Activated CD8-positive, alpha-beta memory T cell treated with anti-CD3 and anti-CD28 coated beads, Interleukin-2, amount 10 ng/mL, durations not matched to agents 7 days and 5 days (primary cell): ENCODE measurements at regions not wholly inside any gene's neighbourhood (a gene's known extent, or its start where the extent isn't known, plus 50 kb on each side); places are given as distances from the start of the nearest gene placed in this dataset.
"Not testable (repeated sequence)": the region's sequence is repeated elsewhere in the genome, so short reads cannot be mapped to it uniquely, and the experiment has no call there.

ENCODE experiments used
- ATAC-seq: fragments of 150-1000 bp; cut with Tn5 transposase; one replicate; pipeline ENCODE4 v1.10.0; 2021; ENCODE audit warnings: moderate library complexity
- CTCF ChIA-PET: fragments of 350-600 bp; sonication (Branson Sonifier 250); formaldehyde crosslinking; loops from one replicate; lab custom pipeline; 2021; ENCODE audit warnings: antibody characterized with exemption; lab: Charles Lee
- DNase-seq: peaks from one replicate; pipeline ENCODE4 v3.0.0-alpha.2; 2020
- H3K27ac Mint-ChIP-seq: one replicate; pipeline ENCODE4 v1.8.0; 2021; ENCODE audit warnings: mild to moderate bottlenecking, mixed read lengths
- H3K27me3 Mint-ChIP-seq: one replicate; pipeline ENCODE4 v1.8.0; 2021; ENCODE audit warnings: mixed read lengths
- H3K36me3 Mint-ChIP-seq: one replicate; pipeline ENCODE4 v1.8.0; 2021; ENCODE audit warnings: mild to moderate bottlenecking, mixed read lengths
- H3K4me1 Mint-ChIP-seq: one replicate; pipeline ENCODE4 v1.8.0; 2021; ENCODE audit warnings: mixed read lengths
- H3K4me3 Mint-ChIP-seq: one replicate; pipeline ENCODE4 v1.8.0; 2021; ENCODE audit warnings: mild to moderate bottlenecking, moderate library complexity, mixed read lengths
- H3K9me3 Mint-ChIP-seq: one replicate; pipeline ENCODE4 v1.8.0; 2022; ENCODE audit warnings: low read depth, mixed read lengths

DNA sequence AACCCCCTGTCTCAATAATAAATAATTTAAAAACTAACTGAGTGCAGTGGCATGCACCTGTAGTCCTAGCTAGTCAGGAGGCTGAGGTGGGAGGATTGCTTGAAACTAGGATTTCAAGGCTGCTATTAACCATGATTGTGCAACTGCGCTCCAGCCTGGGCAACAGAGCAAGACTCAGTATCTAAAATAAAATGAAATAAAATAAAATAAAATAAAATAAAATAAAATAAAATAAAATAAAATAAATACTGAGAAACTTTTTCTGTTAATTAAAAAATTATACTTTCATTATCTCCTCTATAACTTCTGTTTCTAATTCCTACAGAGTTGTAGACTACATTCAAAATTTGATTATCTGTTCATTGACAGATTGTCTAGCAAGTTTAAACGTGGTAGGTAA, 999.4 kb downstream of the ANKRD7 start:
- Mint-ChIP-seq H3K4me1 (no peaks in the 10 kb centered on the region), H3K9me3 (no peaks in the 10 kb centered on the region), H3K27me3 (no peaks in the 10 kb centered on the region), H3K4me3 (no peak overlapping the region), H3K36me3 (no peaks in the 10 kb centered on the region), H3K27ac (no peak overlapping the region)
- ATAC-seq (no peak), DNase-seq (no peak)
- CTCF ChIA-PET = no interaction called here

DNA sequence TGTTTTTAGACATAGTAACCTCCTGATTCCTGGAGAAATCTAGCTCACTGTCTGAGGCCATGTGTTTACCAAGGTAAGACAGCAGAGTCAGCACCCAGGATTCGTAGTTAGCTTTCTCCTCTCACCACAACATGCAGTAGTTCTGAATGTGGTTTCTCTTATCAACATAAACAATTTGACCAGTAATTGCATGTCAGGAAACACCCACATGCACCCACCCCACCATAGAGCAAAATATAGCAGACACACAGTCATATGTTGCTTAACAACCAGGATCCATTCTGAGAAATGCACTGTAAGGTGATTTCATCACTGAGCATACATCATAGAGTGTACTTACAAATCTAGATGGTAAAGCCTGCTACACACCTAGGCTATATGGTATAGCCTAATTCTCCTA, 1004.0 kb downstream of the ANKRD7 start:
- no peaks in the 10 kb centered on the region for H3K36me3 Mint-ChIP-seq
- ATAC-seq = no peak
- H3K4me1 Mint-ChIP-seq = no peaks in the 10 kb centered on the region
- H3K27me3 Mint-ChIP-seq = no peaks in the 10 kb centered on the region
- CTCF ChIA-PET = no interaction called here
- peaks cover 2% of the 10 kb centered on the region for H3K9me3 Mint-ChIP-seq
- H3K27ac Mint-ChIP-seq = no peak overlapping the region
- no peak overlapping the region for H3K4me3 Mint-ChIP-seq
- DNase-seq = no peak

DNA sequence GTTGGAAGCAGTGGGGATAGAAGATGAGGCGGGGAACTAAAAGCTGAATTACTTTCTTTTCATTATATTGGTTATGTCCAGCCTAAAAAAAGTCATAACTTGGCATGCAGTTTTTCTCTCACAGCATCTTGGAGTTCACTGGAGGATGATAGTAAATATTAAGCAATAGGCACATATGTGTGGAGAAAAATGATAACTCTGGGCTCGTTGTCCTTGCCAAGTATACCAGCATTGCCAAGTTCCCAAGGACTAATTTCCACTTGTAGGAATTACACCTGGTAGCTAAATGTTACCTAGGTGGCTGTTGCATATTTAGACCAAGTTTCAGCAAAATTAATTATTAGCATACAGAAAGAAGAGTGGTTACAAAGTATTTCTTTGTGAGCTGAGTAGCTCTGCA, 1007.6 kb downstream of the ANKRD7 start:
- ATAC-seq = no peak
- H3K27me3 Mint-ChIP-seq = no peaks in the 10 kb centered on the region
- no peak for DNase-seq
- H3K4me1 Mint-ChIP-seq = no peaks in the 10 kb centered on the region
- no peak overlapping the region for H3K4me3 Mint-ChIP-seq
- H3K36me3 Mint-ChIP-seq = no peaks in the 10 kb centered on the region
- no peak overlapping the region for H3K27ac Mint-ChIP-seq
- H3K9me3 Mint-ChIP-seq = peaks cover 4% of the 10 kb centered on the region
- CTCF ChIA-PET = no interaction called here

DNA sequence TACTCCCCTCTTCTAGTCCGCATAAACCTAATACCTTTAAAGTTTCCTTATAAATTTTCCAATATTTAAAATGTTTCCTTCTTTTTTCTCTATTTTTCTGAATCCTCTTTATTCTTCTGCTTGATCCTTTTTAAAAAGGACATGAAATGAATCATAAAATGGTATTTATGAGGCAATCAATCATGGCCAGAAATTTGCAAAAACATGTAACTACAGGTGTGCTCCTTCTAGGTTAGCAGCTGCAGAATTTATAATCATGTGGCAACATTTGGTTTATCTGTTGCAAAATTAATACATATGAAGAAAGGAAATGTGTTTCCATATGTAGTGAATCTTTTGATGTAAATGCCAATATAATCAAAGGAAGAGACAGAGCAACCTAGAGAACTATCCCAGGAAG, 1008.5 kb downstream of the ANKRD7 start:
- no peaks in the 10 kb centered on the region for H3K4me1 Mint-ChIP-seq
- no peak for ATAC-seq
- H3K4me3 Mint-ChIP-seq = no peak overlapping the region
- no peaks in the 10 kb centered on the region for H3K27me3 Mint-ChIP-seq
- no peak for DNase-seq
- no peak overlapping the region for H3K27ac Mint-ChIP-seq
- CTCF ChIA-PET = no interaction called here
- H3K36me3 Mint-ChIP-seq = no peaks in the 10 kb centered on the region
- H3K9me3 Mint-ChIP-seq = peaks cover 4% of the 10 kb centered on the region

DNA sequence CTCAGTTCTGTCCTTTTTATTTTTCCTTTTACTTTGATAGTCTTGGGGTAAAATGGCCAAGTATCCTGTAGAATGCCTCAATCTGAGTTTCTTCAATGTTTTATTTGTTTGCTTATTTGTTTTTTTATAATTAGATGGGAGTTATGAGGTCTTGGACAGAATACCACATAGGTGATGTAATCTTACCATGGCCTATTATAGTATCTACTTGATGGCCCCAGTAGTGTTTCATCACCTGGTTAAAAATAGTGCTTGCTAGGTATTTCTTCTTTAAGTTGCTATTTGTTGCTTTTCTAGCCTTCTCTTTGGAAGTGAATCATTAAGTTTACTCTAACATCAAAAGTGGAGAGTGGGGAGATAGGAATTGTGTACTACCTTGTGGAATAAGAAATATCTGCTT, 1020.0 kb upstream of the KCND2 start:
- CTCF ChIA-PET = no interaction called here
- ATAC-seq (no peak), DNase-seq (no peak)
- no peaks in the 10 kb centered on the region for H3K9me3 Mint-ChIP-seq
- H3K4me3 Mint-ChIP-seq = no peak overlapping the region
- no peaks in the 10 kb centered on the region for H3K36me3 Mint-ChIP-seq
- H3K27me3 Mint-ChIP-seq = no peaks in the 10 kb centered on the region
- no peak overlapping the region for H3K27ac Mint-ChIP-seq
- no peaks in the 10 kb centered on the region for H3K4me1 Mint-ChIP-seq

DNA sequence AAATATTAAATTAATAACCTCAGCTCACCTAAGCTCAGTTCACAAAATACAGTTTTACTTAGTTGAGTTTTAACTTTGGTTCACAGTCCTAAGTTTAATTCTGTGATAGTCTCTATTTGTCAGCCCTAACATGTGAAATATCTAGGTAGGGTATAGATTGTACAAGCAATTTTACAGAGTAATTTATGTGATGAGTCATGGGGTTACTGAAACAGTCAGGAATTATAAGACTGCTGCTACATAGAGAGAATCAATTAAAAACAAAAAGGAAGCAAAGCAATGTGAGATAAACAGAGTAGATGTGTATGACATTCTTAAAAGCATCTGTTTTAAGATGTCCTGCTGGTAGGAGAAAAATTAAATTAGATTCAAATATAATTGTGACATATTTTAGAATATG, 1018.2 kb upstream of the KCND2 start:
- no peak overlapping the region for H3K4me3 Mint-ChIP-seq
- ATAC-seq = no peak
- no peaks in the 10 kb centered on the region for H3K27me3 Mint-ChIP-seq
- no peaks in the 10 kb centered on the region for H3K9me3 Mint-ChIP-seq
- no peak for DNase-seq
- H3K27ac Mint-ChIP-seq = no peak overlapping the region
- no peaks in the 10 kb centered on the region for H3K36me3 Mint-ChIP-seq
- no peaks in the 10 kb centered on the region for H3K4me1 Mint-ChIP-seq
- CTCF ChIA-PET = no interaction called here

DNA sequence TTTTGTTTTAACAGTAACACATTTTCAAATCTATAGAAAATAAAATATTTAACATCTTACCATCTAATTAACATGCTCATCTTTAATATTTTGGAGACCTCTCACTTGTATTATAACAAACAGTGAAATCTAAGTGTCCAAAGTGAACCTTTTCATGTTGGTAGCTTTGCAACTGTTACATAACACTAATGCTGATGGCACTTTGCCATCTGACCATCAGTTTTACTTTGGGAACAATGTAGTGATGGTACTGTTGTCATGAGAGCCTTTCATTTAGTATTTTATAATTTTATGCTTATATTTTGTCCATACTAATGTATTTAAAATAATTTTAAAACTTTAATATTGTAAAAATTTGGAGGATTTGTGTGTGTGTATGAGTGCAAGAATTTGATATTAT, 1017.0 kb upstream of the KCND2 start:
- DNase-seq (no peak), ATAC-seq (no peak)
- Mint-ChIP-seq H3K36me3 (no peaks in the 10 kb centered on the region), H3K4me1 (no peaks in the 10 kb centered on the region), H3K4me3 (no peak overlapping the region), H3K27ac (no peak overlapping the region), H3K27me3 (no peaks in the 10 kb centered on the region), H3K9me3 (no peaks in the 10 kb centered on the region)
- CTCF ChIA-PET = no interaction called here

DNA sequence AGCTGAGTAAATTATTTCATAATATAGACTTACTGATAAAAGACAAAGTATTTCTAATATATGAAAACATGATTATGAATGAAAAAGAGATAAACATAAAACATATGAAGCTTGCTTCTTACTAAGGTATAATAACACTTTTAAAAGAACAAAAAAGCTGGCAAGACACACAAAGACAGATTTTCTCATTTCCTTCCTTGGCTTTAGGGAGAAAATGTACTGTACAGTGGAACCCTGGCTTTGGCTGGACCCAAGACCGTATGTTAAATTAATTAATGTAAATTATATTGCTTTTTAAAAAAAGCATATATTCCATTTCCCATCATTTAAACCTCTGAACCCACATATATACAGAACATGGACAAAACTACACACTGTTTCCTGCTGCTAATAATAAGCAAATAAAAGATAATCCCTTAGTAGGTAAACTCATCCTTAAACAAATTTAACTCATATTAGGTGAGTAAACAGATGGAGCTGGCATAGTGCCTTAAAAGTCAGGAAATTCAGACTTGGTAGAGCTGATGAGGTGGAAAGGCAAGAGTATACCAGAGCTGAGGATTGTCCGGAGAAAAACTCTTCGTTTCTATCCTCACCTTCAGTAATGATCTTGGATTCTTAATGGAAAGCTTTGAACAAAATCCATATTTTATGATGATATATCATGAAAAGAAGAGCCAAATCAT, 1016.4 kb upstream of the KCND2 start:
- ATAC-seq = no peak
- H3K4me3 Mint-ChIP-seq = no peak overlapping the region
- DNase-seq = no peak
- no peaks in the 10 kb centered on the region for H3K36me3 Mint-ChIP-seq
- no peak overlapping the region for H3K27ac Mint-ChIP-seq
- CTCF ChIA-PET = no interaction called here
- H3K4me1 Mint-ChIP-seq = no peaks in the 10 kb centered on the region
- no peaks in the 10 kb centered on the region for H3K9me3 Mint-ChIP-seq
- no peaks in the 10 kb centered on the region for H3K27me3 Mint-ChIP-seq

DNA sequence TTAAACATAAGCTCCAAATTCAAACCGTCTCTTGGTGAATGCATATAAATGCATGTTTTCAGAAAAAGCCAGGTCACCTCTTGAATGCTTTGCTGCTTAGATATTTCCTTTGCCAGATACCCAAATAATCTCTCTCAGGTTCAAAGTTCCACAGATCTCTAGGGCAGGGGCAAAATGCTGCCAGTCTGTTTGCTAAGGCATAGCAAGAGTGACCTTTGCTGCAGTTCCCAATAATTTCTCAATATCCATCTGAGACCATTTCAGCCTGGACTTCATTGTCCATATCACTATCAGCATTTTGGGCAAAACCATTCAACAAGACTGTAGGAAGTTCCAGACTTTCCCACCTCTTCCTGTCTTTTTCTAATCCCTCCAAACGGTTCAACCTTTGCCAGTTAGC, 1006.2 kb upstream of the KCND2 start:
- H3K27ac Mint-ChIP-seq, H3K36me3 Mint-ChIP-seq, ATAC-seq, H3K4me3 Mint-ChIP-seq, CTCF ChIA-PET, H3K9me3 Mint-ChIP-seq, H3K27me3 Mint-ChIP-seq, DNase-seq, H3K4me1 Mint-ChIP-seq: not testable (repeated sequence)

DNA sequence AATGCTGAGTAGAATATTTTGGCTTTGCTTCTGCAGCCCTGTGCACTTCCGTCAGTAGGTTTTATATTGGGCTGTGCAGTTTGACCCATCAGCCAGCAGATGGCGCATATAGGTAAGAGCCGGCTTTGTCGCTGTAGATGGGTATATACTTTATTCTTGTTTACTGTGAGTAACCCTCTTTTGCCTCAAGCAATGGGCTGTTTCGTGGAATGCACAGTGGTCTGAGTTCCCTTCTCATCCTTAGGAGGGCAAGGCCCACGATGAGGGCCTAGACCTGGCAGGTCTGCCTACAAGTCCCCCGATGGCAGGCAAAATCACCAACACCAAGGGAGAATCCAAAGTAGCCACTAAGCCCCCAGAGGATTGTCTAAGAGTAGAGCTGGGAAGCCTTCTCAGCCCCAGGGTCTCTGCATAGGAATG, 1002.9 kb upstream of the KCND2 start:
- DNase-seq = peak; percentile 54
- ATAC-seq = peak; percentile 60

DNA sequence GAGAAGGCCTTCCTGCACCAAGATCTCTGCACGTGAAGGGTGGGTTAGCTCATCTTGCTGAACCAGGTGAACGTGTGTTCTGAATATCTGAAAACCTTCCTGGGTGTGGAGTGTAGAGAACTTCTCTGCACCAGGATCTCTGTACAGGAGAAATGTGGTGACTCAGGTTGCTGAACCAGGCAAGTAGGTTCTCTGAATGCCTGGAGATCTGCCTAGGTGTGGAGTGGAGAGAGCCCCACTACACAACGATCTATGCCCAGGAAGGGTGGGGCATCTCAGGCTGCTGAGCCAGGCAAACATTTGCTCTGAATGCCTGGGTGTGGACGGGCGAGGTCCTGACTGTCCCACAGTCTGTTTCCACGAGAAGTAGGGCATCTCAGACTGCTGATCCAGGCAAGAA, 1002.3 kb upstream of the KCND2 start:
- Mint-ChIP-seq H3K27me3 (no peaks in the 10 kb centered on the region), H3K36me3 (no peaks in the 10 kb centered on the region), H3K9me3 (no peaks in the 10 kb centered on the region), H3K4me1 (no peaks in the 10 kb centered on the region), H3K27ac (no peak overlapping the region), H3K4me3 (no peak overlapping the region)
- CTCF ChIA-PET = no interaction called here
- ATAC-seq = no peak
- no peak for DNase-seq

More for the DNA sequence above, 1002.9 kb upstream of the KCND2 start:
- Mint-ChIP-seq H3K4me1 (no peaks in the 10 kb centered on the region), H3K27me3 (no peaks in the 10 kb centered on the region), H3K4me3 (no peak overlapping the region), H3K9me3 (no peaks in the 10 kb centered on the region), H3K27ac (no peak overlapping the region), H3K36me3 (no peaks in the 10 kb centered on the region)
- CTCF ChIA-PET = no interaction called here

DNA sequence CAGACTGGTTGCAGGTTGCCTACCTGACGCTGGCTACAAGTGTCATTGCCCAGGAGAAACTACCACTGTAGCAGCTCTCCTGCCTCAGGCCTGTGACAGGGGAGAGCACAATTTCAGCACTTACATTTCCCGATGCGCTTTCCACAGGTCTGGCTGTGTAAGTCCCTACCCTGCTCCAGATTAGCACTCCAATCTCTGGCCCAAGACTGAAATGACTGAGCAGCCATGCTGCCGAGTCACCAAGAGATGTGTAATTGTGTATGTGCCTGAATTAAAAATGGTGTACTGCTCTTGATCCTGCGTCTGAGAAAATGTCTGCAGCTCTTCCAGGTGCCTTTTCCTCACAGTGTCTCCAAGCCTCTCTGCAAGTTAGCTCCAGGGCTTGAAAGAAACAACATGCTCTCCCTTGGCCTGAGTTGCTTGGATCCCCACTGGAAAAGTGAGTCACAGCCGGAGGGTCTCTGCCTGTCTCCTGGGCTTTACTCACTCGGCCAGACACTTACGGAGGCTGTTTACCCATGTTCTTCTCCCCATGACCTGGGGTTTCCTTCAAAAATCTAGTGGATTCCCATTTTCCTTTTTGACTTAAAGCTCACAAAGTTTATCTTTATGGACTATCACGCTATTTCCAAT, 1001.7 kb upstream of the KCND2 start:
- Mint-ChIP-seq H3K27ac (no peak overlapping the region), H3K4me3 (no peak overlapping the region), H3K4me1 (no peaks in the 10 kb centered on the region), H3K9me3 (no peaks in the 10 kb centered on the region), H3K27me3 (no peaks in the 10 kb centered on the region), H3K36me3 (no peaks in the 10 kb centered on the region)
- ATAC-seq (no peak), DNase-seq (no peak)
- CTCF ChIA-PET = no interaction called here

DNA sequence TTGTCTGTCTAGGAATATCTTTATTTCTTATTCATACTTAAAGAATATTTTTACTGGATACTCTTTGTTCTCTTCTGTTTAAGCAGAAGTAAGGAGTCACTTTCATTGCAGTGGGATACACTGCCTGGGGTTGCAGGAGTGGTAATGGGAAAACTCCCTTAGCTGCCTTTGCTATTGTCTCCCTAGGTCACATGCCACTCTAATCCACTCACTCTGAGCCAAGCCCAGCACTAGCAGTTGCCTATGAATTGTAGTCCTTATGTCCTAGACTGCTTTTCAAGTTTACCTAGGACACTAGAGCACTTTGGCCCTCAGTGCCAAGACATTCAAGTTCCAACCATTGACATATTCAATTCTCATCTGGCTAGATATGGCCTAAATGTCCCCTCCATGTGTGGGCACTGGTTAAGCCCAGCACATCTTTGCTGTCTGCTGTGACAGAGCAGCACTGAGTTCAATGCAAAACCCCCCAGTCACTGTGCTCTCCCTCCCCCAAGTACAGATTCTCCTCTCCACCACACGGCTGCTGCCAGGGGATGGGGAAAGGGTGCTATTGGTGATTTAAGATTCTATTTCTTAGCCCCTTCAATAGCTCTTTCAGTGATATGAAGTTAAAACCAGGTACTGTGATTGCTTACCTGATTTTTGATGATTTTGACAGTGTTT, 991.7 kb upstream of the KCND2 start:
- Mint-ChIP-seq H3K27me3 (no peaks in the 10 kb centered on the region), H3K36me3 (no peaks in the 10 kb centered on the region), H3K9me3 (peaks cover 2% of the 10 kb centered on the region), H3K27ac (no peak overlapping the region), H3K4me1 (no peaks in the 10 kb centered on the region), H3K4me3 (no peak overlapping the region)
- CTCF ChIA-PET = no interaction called here
- no peak for DNase-seq
- no peak for ATAC-seq

DNA sequence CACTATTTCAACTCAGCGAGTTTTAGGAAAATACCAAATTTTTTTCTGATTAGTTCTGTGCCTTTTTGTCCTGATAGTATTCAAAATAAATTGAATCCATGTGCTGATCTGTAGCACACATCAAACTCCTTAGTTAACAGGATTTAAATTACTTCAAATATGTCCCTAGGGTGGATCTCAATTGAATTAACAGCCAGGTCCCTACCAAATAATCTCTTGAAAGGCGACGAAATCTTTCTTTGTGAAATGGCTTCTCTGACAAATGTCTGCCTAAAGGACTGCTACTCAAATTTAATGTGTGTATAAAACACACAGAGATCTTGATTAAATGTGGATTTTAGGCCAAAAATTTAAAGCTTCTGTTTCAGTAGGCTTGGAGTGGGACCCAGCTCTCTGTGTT, 989.6 kb upstream of the KCND2 start:
- no peak overlapping the region for H3K4me3 Mint-ChIP-seq
- no peak for ATAC-seq
- no peak overlapping the region for H3K27ac Mint-ChIP-seq
- DNase-seq = no peak
- no peaks in the 10 kb centered on the region for H3K27me3 Mint-ChIP-seq
- no peaks in the 10 kb centered on the region for H3K4me1 Mint-ChIP-seq
- H3K36me3 Mint-ChIP-seq = no peaks in the 10 kb centered on the region
- no peaks in the 10 kb centered on the region for H3K9me3 Mint-ChIP-seq
- CTCF ChIA-PET = no interaction called here
